Stimulated activated CD4-positive, alpha-beta T cell treated with anti-CD3 and anti-CD28 coated beads, Interleukin-4, amount 100 ng/mL, for 48 hours (primary cell): ENCODE measurements at regions not wholly inside any gene's neighbourhood (a gene's known extent, or its start where the extent isn't known, plus 50 kb on each side); places are given as distances from the start of the nearest gene placed in this dataset.
"Not testable (repeated sequence)": the region's sequence is repeated elsewhere in the genome, so short reads cannot be mapped to it uniquely, and the experiment has no call there.

Experiments used
- DNase-seq, 2 donors: peaks; one replicate each; pipeline ENCODE4 v3.0.0-alpha.2; 2020; ENCODE audit warnings: low read depth in 2 of 2

GRCh38 chr4:3879681-3880614 is 113.8 kb downstream of the ADRA2C start:
- DNase-seq: no peak

DNA sequence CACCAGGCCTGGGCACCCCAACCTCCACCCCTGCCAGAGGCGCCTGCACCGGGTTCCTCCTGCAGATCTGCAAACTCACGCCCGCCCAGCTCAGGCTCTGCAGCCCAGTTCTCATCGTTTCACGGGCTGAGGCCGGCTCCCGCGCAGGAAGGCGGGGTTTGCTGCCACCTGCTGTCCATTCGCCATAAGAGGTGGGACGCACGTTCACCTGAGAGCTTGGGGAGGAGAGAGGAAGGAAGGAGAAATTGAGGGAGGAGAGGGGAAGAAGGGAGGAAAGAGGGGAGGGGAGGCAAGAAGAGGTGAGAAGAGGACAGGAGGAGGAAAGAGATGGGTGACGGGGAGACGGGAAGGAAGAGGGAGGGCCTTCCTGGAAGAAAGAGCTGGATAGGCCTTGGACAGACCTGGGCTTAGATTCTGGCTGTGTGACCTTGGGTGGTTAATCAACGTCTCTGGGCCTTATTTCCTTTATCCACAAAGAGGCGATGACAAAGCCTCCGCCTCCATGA is 114.5 kb downstream of the ADRA2C start:
- peak; percentile 63 to 72 for DNase-seq

GRCh38 chr4:3882316-3882885 is 116.2 kb downstream of the ADRA2C start:
- not testable (repeated sequence) for DNase-seq

DNA sequence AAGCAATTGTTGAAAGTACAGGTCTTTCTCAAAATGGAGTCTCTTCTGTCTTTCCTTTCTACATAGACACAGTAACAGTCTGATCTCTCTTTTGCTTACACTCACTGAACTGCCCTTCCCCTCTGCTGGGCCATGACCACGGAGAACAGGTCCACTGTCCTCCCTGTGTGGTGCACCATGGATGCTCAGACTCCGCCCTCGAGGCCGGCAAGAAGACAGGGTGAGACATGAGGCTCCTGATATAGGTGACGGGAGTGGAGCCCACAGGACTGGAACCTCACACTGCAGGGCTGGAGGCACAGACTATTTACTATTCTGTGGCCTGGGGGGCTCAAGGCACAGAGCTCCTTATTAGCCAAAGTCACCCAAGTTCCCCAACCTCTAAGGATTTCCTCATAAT is 118.1 kb downstream of the ADRA2C start:
- DNase-seq: not testable (repeated sequence)

- not testable (repeated sequence) for DNase-seq
These were observed 127.4 kb downstream of the ADRA2C start for GRCh38 chr4:3893590-3893989.

DNA sequence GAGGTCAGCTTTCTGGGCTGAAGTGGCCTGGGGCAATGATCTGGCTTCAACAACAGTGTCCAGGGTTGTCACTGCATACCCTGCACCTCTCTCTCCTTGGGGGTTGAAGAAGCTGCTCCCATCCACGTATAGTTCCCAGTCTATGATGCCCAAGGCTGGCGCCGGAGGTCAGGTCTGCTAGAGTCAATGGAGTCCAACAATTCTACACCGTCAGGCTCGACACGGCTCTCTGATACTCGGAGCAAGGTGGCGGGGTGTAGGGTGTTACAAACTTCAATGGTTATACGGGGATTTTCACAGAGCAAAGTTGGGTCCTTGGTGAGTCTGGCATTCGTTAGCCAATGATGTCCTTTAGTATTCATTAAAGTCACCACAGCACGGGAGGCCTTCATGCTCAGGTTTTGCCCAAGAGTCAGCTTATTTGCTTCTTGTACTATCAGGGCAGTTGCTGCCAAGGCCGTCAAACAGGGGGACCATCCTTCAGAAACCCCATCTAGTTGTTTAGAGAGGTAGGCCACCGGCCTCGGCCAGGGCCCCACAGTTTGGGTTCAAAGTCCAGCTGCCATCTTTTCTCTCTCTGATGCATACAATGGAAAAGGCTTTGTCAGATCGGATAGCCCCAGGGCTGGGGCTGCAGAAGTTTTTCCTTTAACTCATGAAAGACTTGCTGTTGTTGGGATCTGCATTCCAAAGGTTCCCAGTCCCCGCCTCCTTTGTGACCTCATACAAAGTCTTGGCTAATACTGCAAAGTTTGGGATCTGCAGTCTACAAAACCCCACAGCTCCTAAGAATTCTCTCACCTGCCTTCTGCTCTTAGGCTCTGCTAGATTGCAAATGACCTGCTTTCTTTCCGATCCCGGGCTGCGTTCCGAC is 128.1 kb downstream of the ADRA2C start:
- DNase-seq: not testable (repeated sequence)

DNA sequence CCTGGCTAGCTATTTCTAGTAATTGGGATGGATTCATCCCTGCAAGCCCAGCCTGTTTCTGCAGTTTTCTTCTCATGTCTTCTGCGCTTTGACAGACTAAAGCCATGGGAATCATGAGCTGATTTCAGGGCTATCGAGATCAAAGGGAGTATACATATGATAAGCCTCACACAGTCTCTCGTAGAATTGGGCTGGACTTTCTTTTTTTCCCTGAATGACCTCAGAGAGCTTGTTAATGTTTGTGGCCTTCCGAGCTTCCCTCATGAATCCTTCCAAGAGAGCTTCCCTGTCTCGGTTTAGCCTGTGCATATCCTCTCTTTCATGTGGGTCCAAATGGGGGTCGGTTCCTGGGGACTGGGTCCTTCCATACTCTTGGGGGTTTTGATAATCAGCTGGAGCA is 130.3 kb downstream of the ADRA2C start:
- DNase-seq: no peak

- not testable (repeated sequence) for DNase-seq
These were observed 130.8 kb downstream of the ADRA2C start for GRCh38 chr4:3896871-3897578.

- no peak for DNase-seq
These were observed 131.9 kb downstream of the ADRA2C start for GRCh38 chr4:3898098-3898497.

DNA sequence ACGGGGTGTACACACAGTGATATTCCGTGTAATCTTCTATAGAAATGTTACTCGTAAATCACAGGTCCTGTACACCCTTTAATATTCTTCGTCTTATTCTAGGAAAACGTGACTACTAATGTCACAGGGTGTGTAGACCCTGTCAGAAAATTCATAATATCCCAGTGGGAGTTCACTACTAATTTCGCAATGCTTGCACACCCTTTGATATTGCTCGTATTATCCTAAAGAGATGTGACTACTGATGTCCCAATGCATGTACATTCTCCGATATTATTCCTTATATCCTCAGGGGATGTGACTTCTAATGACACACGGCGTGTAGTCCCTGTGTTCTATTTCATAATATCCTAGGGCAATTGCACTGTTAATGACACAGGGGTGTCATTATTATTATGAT is 132.7 kb downstream of the ADRA2C start:
- DNase-seq: not testable (repeated sequence)

DNA sequence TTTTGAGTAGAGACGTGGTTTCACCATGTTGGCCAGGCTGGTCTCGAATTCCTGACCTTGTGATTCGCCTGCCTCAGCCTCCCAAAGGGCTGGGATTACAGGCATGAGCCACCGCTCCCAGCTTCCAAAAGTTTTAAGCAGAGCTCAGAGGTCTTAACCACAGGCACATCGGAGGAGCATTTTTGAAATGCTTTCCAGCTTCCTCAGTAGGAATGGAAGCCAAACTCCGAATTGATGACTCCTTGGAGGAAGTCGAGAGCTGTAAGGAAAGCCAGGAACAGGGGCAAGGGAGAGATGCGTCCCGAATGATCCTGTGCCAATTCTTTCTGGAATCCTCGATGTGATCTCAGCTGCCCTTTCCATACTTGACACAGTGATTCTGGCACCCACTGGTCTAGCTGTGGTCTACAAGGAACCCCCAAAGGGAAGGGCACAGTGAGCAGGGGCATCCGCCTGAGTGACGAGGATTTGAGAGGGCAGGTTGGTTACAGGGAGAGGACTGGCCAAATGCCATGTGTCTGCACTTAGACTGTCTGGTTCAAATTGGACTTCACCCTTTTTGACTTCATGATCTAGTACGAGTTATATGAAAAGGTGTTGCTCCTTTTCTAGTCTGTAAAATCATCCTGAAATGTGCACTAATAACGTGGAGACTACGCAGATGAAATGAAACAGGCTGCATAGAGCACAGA is 138.2 kb downstream of the ADRA2C start:
- DNase-seq: not testable (repeated sequence)

- not testable (repeated sequence) for DNase-seq
These were observed 143.4 kb downstream of the ADRA2C start for GRCh38 chr4:3909616-3910015.

- DNase-seq: not testable (repeated sequence)
These were observed 144.2 kb downstream of the ADRA2C start for GRCh38 chr4:3910161-3910950.

DNA sequence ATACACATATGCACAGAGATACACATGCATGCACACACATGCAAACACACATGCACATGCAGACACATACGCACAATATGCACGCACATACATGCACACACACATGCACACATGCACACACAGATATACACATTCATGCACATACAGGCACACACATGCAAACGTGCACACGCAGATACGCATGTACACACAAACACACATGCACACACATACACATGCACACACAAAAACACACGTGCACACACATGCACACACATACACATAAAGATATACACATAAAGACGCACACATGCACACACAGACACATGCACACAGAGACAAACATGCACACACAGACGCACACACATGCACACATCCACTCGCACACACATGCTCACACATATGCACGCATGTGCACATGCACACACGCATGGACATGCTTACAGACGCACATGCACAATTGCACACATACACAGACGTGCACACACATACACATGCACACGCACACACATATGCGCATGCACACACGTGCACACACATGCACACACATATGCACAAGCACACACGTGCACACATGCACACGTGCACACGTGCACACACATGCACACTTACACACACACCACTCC is 145.2 kb downstream of the ADRA2C start:
- no peak for DNase-seq

DNA sequence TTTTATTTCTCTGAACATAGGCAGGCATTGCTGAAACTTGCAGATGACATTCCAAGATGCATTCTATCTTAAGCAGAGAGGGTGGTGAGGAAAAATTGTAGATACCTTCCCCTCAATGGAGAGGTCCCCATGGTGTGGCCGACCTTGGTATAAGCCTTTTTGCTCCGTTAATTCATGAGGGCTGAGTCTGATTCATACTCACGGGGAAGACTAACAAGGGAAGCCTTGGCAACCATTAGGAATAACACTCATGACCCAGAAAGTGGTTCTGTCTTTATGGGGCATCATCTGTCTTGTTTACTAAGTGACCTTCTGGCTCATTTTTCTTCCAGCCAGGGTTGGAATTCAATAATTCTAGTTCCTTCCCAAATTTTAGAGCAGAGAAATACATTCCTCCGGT is 148.3 kb downstream of the ADRA2C start:
- DNase-seq: not testable (repeated sequence)

DNA sequence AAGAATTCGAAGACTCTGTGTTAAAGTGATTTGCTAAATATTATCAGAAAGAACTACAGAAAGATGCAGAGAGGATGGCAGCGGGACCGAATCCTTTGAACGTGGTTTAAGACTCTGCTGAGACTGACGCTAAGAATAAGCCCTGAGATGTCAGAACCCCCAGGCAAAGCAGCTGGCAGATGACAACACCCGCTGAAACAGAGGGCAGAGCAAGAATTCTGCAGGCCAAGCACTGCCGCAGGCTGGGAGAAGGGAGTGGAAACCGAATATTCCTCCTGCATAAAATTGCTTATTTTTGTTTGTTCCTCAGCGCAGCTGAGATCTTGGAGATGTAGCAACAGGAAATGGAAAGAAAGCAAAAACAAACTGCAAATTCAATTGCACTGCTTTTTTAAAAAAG is 153.3 kb downstream of the ADRA2C start:
- not testable (repeated sequence) for DNase-seq

DNA sequence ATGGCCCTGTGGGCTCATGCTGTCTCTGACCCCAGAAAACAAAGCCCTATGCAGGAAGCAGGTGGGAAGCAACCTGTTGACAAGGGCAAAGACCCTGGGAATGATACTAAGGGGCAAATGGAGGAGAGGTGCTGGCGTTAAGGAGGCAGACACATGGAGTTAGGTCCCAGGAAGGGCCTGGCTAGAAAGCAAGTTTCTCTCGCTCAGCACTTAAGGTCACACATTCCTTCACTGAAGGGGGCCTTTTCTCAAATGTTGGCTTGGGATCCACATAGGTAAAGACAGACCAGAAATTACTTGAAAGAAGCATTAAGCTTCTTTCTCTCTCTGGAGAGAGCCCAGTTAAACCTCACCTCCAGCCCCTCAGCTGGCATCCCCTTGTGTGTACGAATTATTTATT is 155.7 kb downstream of the ADRA2C start:
- DNase-seq: not testable (repeated sequence)

- DNase-seq: not testable (repeated sequence)
These were observed 159.7 kb downstream of the ADRA2C start for GRCh38 chr4:3925841-3926240.

GRCh38 chr4:3926271-3926670 is 160.1 kb downstream of the ADRA2C start:
- DNase-seq: not testable (repeated sequence)
